GM12878 (cell line): ENCODE measurements at regions not wholly inside any gene's neighbourhood (a gene's known extent, or its start where the extent isn't known, plus 50 kb on each side); places are given as distances from the start of the nearest gene placed in this dataset.

Source experiments
- BCL11A ChIP-seq: IDR thresholded peaks from 2 replicates; pipeline ENCODE4 v1.6.1; 2011; ENCODE audit warnings: low read depth, low read length
- GABPA ChIP-seq: IDR thresholded peaks from 2 replicates; pipeline ENCODE4 v1.6.1; 2014; ENCODE audit warnings: antibody characterized with exemption, low read depth, mild to moderate bottlenecking, inconsistent platforms
- HCFC1 ChIP-seq: fragments of 150-350 bp; IDR thresholded peaks from 2 replicates; pipeline ENCODE4 v1.6.1; 2014; ENCODE audit warnings: low read length
- IKZF1 ChIP-seq: fragments of 450-650 bp; conservative IDR thresholded peaks from 2 replicates; pipeline ENCODE4 v1.6.1; 2017; ENCODE audit warnings: antibody characterized with exemption, mild to moderate bottlenecking
- JUND ChIP-seq: IDR thresholded peaks from 2 replicates; pipeline ENCODE4 v1.6.1; 2012; ENCODE audit warnings: low read depth, mild to moderate bottlenecking, low read length, improper control_type of control experiment, moderate library complexity
- MEF2B ChIP-seq: fragments of 450-650 bp; IDR thresholded peaks from 2 replicates; pipeline ENCODE4 v1.6.1; 2018; ENCODE audit warnings: mild to moderate bottlenecking, moderate library complexity; ENCODE audit not compliant: partially characterized antibody, poor library complexity, severe bottlenecking
- MTA2 ChIP-seq: fragments of 450-650 bp; IDR thresholded peaks from 2 replicates; pipeline ENCODE4 v1.6.1; 2016; ENCODE audit warnings: low read depth, mild to moderate bottlenecking, moderate library complexity
- SIX5 ChIP-seq: IDR thresholded peaks from 2 replicates; pipeline ENCODE4 v1.6.1; 2011; ENCODE audit warnings: mild to moderate bottlenecking, low read depth, low read length, moderate library complexity; ENCODE audit not compliant: severe bottlenecking
- SMAD1 ChIP-seq: fragments of 450-650 bp; IDR thresholded peaks from 2 replicates; pipeline ENCODE4 v1.6.1; 2018; ENCODE audit warnings: mild to moderate bottlenecking, low read depth; ENCODE audit not compliant: partially characterized antibody
- TF ChIP-seq, protein P1 (sequence below): fragments of 450-650 bp; IDR thresholded peaks from 2 replicates; pipeline ENCODE4 v1.6.1; 2014; ENCODE audit warnings: mild to moderate bottlenecking
- TF ChIP-seq, protein P2 (sequence below): IDR thresholded peaks from 2 replicates; pipeline ENCODE4 v1.6.1; 2012; ENCODE audit warnings: low read depth, low read length, improper control_type of control experiment
- TF ChIP-seq, protein P3 (sequence below): fragments of 450-650 bp; formaldehyde crosslinking; IDR thresholded peaks from 2 replicates; pipeline ENCODE4 v1.4.0; 2022; ENCODE audit warnings: mild to moderate bottlenecking, moderate library complexity

DNA sequence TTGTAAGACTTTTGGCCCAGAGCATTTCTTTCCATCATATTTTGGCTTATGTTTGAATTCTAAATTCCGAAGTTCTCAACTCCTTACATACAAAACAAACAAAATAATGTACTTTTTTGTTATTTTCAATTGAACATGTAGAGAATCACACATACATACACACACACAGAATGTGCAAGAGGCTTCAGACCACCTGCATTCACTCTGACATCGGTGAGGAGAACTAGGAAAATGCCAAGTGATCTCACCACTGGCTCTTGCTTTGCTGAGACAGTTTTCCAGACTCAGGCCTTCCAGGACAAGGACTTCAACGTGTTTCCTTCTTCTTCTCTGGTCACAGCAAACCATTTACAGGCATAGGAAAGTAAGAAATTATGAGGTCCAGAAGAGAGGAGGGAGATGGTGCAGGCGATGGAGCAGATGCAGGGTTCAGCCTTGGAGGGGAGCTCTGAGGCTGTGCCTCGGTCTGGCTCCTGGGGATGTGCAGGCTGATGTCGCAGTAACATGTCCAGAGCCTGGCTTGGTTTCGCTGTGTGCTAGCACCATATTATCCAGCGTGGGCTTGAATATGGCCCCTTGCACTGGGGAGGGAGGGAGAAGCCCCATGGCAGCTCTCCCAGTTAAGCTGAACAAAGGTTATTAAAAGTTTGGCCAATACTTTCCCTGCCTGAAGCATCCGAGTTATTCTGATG lies 93.4 kb downstream of the DACT2 start (continued):
- no peak for TF ChIP-seq SIX5
- TF ChIP-seq MTA2, result no peak
- no peak for TF ChIP-seq BCL11A
- TF ChIP-seq, protein P1, sequence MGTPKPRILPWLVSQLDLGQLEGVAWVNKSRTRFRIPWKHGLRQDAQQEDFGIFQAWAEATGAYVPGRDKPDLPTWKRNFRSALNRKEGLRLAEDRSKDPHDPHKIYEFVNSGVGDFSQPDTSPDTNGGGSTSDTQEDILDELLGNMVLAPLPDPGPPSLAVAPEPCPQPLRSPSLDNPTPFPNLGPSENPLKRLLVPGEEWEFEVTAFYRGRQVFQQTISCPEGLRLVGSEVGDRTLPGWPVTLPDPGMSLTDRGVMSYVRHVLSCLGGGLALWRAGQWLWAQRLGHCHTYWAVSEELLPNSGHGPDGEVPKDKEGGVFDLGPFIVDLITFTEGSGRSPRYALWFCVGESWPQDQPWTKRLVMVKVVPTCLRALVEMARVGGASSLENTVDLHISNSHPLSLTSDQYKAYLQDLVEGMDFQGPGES, result no peak
- no peak for TF ChIP-seq HCFC1
- TF ChIP-seq JUND, result no peak
- TF ChIP-seq, protein P2, sequence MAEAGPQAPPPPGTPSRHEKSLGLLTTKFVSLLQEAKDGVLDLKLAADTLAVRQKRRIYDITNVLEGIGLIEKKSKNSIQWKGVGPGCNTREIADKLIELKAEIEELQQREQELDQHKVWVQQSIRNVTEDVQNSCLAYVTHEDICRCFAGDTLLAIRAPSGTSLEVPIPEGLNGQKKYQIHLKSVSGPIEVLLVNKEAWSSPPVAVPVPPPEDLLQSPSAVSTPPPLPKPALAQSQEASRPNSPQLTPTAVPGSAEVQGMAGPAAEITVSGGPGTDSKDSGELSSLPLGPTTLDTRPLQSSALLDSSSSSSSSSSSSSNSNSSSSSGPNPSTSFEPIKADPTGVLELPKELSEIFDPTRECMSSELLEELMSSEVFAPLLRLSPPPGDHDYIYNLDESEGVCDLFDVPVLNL, result no peak
- TF ChIP-seq, protein P3, sequence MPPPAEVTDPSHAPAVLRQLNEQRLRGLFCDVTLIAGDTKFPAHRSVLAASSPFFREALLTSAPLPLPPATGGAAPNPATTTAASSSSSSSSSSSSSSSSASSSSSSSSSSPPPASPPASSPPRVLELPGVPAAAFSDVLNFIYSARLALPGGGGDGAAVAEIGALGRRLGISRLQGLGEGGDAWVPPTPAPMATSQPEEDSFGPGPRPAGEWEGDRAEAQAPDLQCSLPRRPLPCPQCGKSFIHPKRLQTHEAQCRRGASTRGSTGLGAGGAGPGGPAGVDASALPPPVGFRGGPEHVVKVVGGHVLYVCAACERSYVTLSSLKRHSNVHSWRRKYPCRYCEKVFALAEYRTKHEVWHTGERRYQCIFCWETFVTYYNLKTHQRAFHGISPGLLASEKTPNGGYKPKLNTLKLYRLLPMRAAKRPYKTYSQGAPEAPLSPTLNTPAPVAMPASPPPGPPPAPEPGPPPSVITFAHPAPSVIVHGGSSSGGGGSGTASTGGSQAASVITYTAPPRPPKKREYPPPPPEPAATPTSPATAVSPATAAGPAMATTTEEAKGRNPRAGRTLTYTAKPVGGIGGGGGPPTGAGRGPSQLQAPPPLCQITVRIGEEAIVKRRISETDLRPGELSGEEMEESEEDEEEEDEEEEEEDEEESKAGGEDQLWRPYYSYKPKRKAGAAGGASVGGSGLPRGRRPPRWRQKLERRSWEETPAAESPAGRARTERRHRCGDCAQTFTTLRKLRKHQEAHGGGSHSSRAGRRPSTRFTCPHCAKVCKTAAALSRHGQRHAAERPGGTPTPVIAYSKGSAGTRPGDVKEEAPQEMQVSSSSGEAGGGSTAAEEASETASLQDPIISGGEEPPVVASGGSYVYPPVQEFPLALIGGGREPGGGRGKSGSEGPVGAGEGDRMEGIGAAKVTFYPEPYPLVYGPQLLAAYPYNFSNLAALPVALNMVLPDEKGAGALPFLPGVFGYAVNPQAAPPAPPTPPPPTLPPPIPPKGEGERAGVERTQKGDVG, result no peak
- no peak for TF ChIP-seq IKZF1
- TF ChIP-seq MEF2B, result no peak
- TF ChIP-seq GABPA, result no peak
- no peak for TF ChIP-seq SMAD1
